ENCODE measurements at regions not wholly inside any gene's neighbourhood (a gene's known extent, or its start where the extent isn't known, plus 50 kb on each side); places are given as distances from the start of the nearest gene placed in this dataset.

GRCh38 chr2:184004948-184005672 lies 593.2 kb upstream of the ZNF804A start:
- TF ChIP-seq FOXM1 (IDR thresholded peaks at IDR 0.05; ENCODE audit: borderline replicate concordance, low read depth): no peak

- no peak for TF ChIP-seq TAF1 (IDR thresholded peaks at IDR 0.05; ENCODE audit: low read depth)
- no peak for TF ChIP-seq CEBPB (IDR thresholded peaks at IDR 0.05)
- no peak for TF ChIP-seq RAD21 (IDR thresholded peaks at IDR 0.05; ENCODE audit: low read depth)
- no peak for TF ChIP-seq MAX (IDR thresholded peaks at IDR 0.05)
- TF ChIP-seq REST (IDR thresholded peaks at IDR 0.05; ENCODE audit: low read depth): no peak
- TF ChIP-seq TEAD4 (IDR thresholded peaks at IDR 0.05): no peak
- TF ChIP-seq NFIC (IDR thresholded peaks at IDR 0.05): no peak
- no peak for TF ChIP-seq TCF12 (IDR thresholded peaks at IDR 0.05; ENCODE audit: low read depth)
Observed at GRCh38 chr2:184006998-184007397, 591.3 kb upstream of the ZNF804A start.

GRCh38 chr2:184026961-184027360 lies 571.4 kb upstream of the ZNF804A start:
- TF ChIP-seq RAD21 (IDR thresholded peaks at IDR 0.05; ENCODE audit: low read depth): no peak
- no peak for TF ChIP-seq EP300 (IDR thresholded peaks at IDR 0.05; ENCODE audit: borderline replicate concordance)
- TF ChIP-seq TAF1 (IDR thresholded peaks at IDR 0.05; ENCODE audit: low read depth): no peak
- TF ChIP-seq MAX (IDR thresholded peaks at IDR 0.05): no peak
- no peak for TF ChIP-seq CEBPB (IDR thresholded peaks at IDR 0.05)
- TF ChIP-seq EGR1 (IDR thresholded peaks at IDR 0.05): no peak
- no peak for TF ChIP-seq YY1 (IDR thresholded peaks at IDR 0.05; ENCODE audit: low read depth)

GRCh38 chr2:184030245-184030644 lies 568.1 kb upstream of the ZNF804A start:
- TF ChIP-seq CREB1 (IDR thresholded peaks at IDR 0.05; ENCODE audit: low read depth) (no peak), ZBTB7A (IDR thresholded peaks at IDR 0.05; ENCODE audit: low read depth) (no peak), CEBPB (IDR thresholded peaks at IDR 0.05) (no peak), USF1 (IDR thresholded peaks at IDR 0.05) (no peak), YY1 (IDR thresholded peaks at IDR 0.05; ENCODE audit: low read depth) (no peak), EP300 (IDR thresholded peaks at IDR 0.05; ENCODE audit: borderline replicate concordance) (no peak), FOXM1 (IDR thresholded peaks at IDR 0.05; ENCODE audit: borderline replicate concordance, low read depth) (no peak), EGR1 (IDR thresholded peaks at IDR 0.05) (no peak), TEAD4 (IDR thresholded peaks at IDR 0.05) (no peak), NFIC (IDR thresholded peaks at IDR 0.05) (no peak), RAD21 (IDR thresholded peaks at IDR 0.05; ENCODE audit: low read depth) (no peak), MAX (IDR thresholded peaks at IDR 0.05) (no peak), TCF12 (IDR thresholded peaks at IDR 0.05; ENCODE audit: low read depth) (no peak), TAF1 (IDR thresholded peaks at IDR 0.05; ENCODE audit: low read depth) (no peak), REST (IDR thresholded peaks at IDR 0.05; ENCODE audit: low read depth) (no peak)

GRCh38 chr2:184030989-184031388 lies 567.3 kb upstream of the ZNF804A start:
- TF ChIP-seq EGR1 (IDR thresholded peaks at IDR 0.05): no peak
- TF ChIP-seq FOXM1 (IDR thresholded peaks at IDR 0.05; ENCODE audit: borderline replicate concordance, low read depth): no peak
- TF ChIP-seq YY1 (IDR thresholded peaks at IDR 0.05; ENCODE audit: low read depth): no peak

- TF ChIP-seq CEBPB (IDR thresholded peaks at IDR 0.05) (no peak), RAD21 (IDR thresholded peaks at IDR 0.05; ENCODE audit: low read depth) (peak; percentile 37; the same call in 1 of the 2 replicates), TAF1 (IDR thresholded peaks at IDR 0.05; ENCODE audit: low read depth) (no peak)
Observed at GRCh38 chr2:184031402-184032147, 566.8 kb upstream of the ZNF804A start.
